Endothelial cell of umbilical vein (primary cell): ENCODE measurements at regions not wholly inside any gene's neighbourhood (a gene's known extent, or its start where the extent isn't known, plus 50 kb on each side); places are given as distances from the start of the nearest gene placed in this dataset.

ENCODE experiments used
- BruUV-seq: library from RNA; stranded (reverse); fragments of 400-500 nt; replicated peaks from 2 replicates; lab custom pipeline; 2021; lab: Mats Ljungman, UMichigan
- CTCF ChIA-PET: fragments of 300-600, 350-600 bp; sonication (Branson Sonifier 250); formaldehyde crosslinking; loops from one replicate; lab custom pipeline; 2021; ENCODE audit warnings: antibody characterized with exemption, inconsistent platforms; lab: Charles Lee
- POLR2A ChIA-PET: fragments of 300-600, 350-600 bp; sonication (Branson Sonifier 250); formaldehyde crosslinking; loops from one replicate; lab custom pipeline; 2021; ENCODE audit warnings: antibody characterized with exemption, inconsistent platforms; lab: Charles Lee
- DNase-seq: peaks from one replicate; pipeline ENCODE4 v3.0.0-alpha.2; 2011; ENCODE audit warnings: low read depth, low spot score
- FAIRE-seq: peaks from 2 replicates; lab custom pipeline; 2011; peaks lifted over from hg19 to GRCh38; lab: Jason Lieb, UNC
- H2AFZ ChIP-seq: 2 replicates; pipeline ENCODE4 v1.6.0; 2012; ENCODE audit warnings: low read depth, low read length, control low read depth, inconsistent platforms
- H3K27ac ChIP-seq: 2 replicates; pipeline ENCODE4 v1.5.1; 2011; ENCODE audit warnings: low read depth, mild to moderate bottlenecking, control low read depth, low read length, moderate library complexity; ENCODE audit not compliant: insufficient read depth
- H3K27me3 ChIP-seq, 2 experiments: 2 replicates each; pipeline versions ENCODE4 v1.6.0 to v1.6.1; 2011; ENCODE audit warnings: low read length in 2 of 2, mixed read lengths in 1 of 2; ENCODE audit not compliant: control insufficient read depth in 2 of 2, insufficient read depth in 2 of 2
- H3K36me3 ChIP-seq, 2 experiments: 2 replicates in 1 of 2; 3 replicates in 1 of 2; pipeline ENCODE4 v1.5.1; 2011; ENCODE audit warnings: low read length in 2 of 2, mild to moderate bottlenecking in 1 of 2, moderate library complexity in 1 of 2; ENCODE audit not compliant: control insufficient read depth in 2 of 2, insufficient read depth in 2 of 2; ENCODE audit errors: extremely low read depth in 1 of 2
- H3K4me1 ChIP-seq: 3 replicates; pipeline ENCODE4 v1.5.1; 2011; ENCODE audit warnings: mild to moderate bottlenecking, low read length; ENCODE audit not compliant: control insufficient read depth, insufficient read depth; ENCODE audit errors: extremely low read depth
- H3K4me2 ChIP-seq: 2 replicates; pipeline ENCODE4 v1.6.1; 2011; ENCODE audit warnings: low read length, control low read depth, mixed read lengths; ENCODE audit not compliant: insufficient read depth
- H3K4me3 ChIP-seq, 3 experiments: fragments of 200-600 bp in 1 of 3; sonication (generic), shearing (Covaris generic) in 1 of 3; replicated peaks in 1 of 3; 2 replicates each; pipeline ENCODE4 v1.5.1; 2011 to 2016; ENCODE audit warnings: control low read depth in 3 of 3, low read length in 3 of 3, mild to moderate bottlenecking in 2 of 3, inconsistent platforms in 1 of 3, low read depth in 1 of 3, moderate library complexity in 1 of 3; ENCODE audit not compliant: insufficient read depth in 1 of 3
- H3K79me2 ChIP-seq: 2 replicates; pipeline ENCODE4 v1.6.0; 2012; ENCODE audit warnings: low read length, inconsistent platforms; ENCODE audit not compliant: control insufficient read depth, insufficient read depth
- H3K9ac ChIP-seq: replicated peaks from 2 replicates; pipeline ENCODE3; 2011; ENCODE audit warnings: low read length, control low read depth; ENCODE audit not compliant: insufficient read depth; ENCODE audit errors: extremely low read depth
- H3K9me1 ChIP-seq: replicated peaks from 3 replicates; pipeline ENCODE4 v1.6.0; 2011; ENCODE audit warnings: mild to moderate bottlenecking, low read length; ENCODE audit not compliant: control insufficient read depth, insufficient read depth; ENCODE audit errors: extremely low read depth
- H3K9me3 ChIP-seq: replicated peaks from 2 replicates; pipeline ENCODE4 v1.5.1; 2012; ENCODE audit warnings: low read length, inconsistent platforms; ENCODE audit not compliant: control insufficient read depth, insufficient read depth
- H4K20me1 ChIP-seq: replicated peaks from 2 replicates; pipeline ENCODE3; 2011; ENCODE audit warnings: mild to moderate bottlenecking, low read length; ENCODE audit not compliant: control insufficient read depth, insufficient read depth; ENCODE audit errors: extremely low read depth
- EZH2 ChIP-seq: IDR thresholded peaks from 2 replicates; pipeline ENCODE4 v1.6.1; 2012; ENCODE audit warnings: borderline replicate concordance, low read depth, mild to moderate bottlenecking, moderate library complexity, low read length, inconsistent platforms; ENCODE audit not compliant: severe bottlenecking
- FOS ChIP-seq: IDR thresholded peaks from 2 replicates; pipeline ENCODE4 v1.6.1; 2011; ENCODE audit warnings: mild to moderate bottlenecking, low read length, moderate library complexity, borderline replicate concordance; ENCODE audit not compliant: insufficient read depth
- GATA2 ChIP-seq: IDR thresholded peaks from 2 replicates; pipeline ENCODE4 v1.7.0; 2011; ENCODE audit warnings: low read depth, mild to moderate bottlenecking, moderate library complexity, mixed read lengths, low read length; ENCODE audit not compliant: insufficient read length, insufficient read depth
- JUN ChIP-seq: IDR thresholded peaks from 2 replicates; pipeline ENCODE4 v1.6.1; 2011; ENCODE audit warnings: borderline replicate concordance, low read depth; ENCODE audit not compliant: insufficient read length, insufficient read depth
- MAX ChIP-seq: IDR thresholded peaks from 2 replicates; pipeline ENCODE4 v1.6.1; 2011; ENCODE audit not compliant: insufficient read depth, insufficient read length
- MYC ChIP-seq: IDR thresholded peaks from one replicate; pipeline ENCODE4 v1.6.1; 2011; ENCODE audit warnings: mild to moderate bottlenecking, low read depth, low read length
- POLR2A ChIP-seq: IDR thresholded peaks from 2 replicates; pipeline ENCODE4 v1.6.1; 2012; ENCODE audit warnings: low read depth, mild to moderate bottlenecking, control low read depth, low read length
- POLR2AphosphoS5 ChIP-seq: IDR thresholded peaks from 2 replicates; pipeline ENCODE4 v1.6.1; 2012; ENCODE audit warnings: low read depth, mild to moderate bottlenecking, control low read depth, low read length, moderate library complexity; ENCODE audit not compliant: insufficient read depth
- dilution Hi-C: fragments of 300-500 bp; cut with MboI; formaldehyde crosslinking; loops from one replicate; pipeline ENCODE4 v1.15.0; 2019; ENCODE audit warnings: low sequenced_read_pairs; ENCODE audit not compliant: extremely low pct_ligation_motif_present
- intact Hi-C: fragments of 100-400 bp; cut with micrococcal nuclease; formaldehyde crosslinking; loops from one replicate; pipeline ENCODE4 v1.10.0; 2022
- TF ChIP-seq, protein P1 (sequence below), 2 donors: IDR thresholded peaks; 1 replicate in 1 of 2; 2 replicates in 1 of 2; pipeline ENCODE4 v1.5.1; 2011; ENCODE audit warnings: low read length in 2 of 2, mild to moderate bottlenecking in 2 of 2, moderate library complexity in 2 of 2, control low read depth in 1 of 2, inconsistent platforms in 1 of 2, low read depth in 1 of 2; ENCODE audit not compliant: insufficient read depth in 1 of 2; ENCODE audit errors: extremely low read depth in 1 of 2

DNA sequence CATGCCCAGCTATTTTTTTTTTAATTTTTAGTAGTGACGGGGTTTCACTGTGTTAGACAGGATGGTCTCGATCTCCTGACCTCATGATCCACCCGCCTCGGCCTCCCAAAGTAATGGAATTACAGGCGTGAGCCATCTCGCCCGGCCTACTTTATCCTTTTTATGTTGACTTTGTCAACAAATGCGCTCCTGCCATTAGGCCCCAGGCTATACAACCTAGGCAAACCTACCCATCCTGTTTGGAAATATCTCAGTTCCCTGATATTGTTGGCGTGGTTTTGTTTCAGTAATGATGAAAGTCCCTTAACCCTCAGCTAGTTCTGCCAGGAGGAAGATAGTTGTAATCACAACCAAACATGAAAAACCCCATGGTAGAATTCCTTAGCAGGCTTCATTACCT, 249.4 kb upstream of the SOX11 start:
- TF ChIP-seq POLR2A (no peak), MYC (no peak), MAX (no peak), GATA2 (no peak), FOS (no peak), EZH2 (no peak), JUN (no peak), POLR2AphosphoS5 (no peak)
- TF ChIP-seq, protein P1, sequence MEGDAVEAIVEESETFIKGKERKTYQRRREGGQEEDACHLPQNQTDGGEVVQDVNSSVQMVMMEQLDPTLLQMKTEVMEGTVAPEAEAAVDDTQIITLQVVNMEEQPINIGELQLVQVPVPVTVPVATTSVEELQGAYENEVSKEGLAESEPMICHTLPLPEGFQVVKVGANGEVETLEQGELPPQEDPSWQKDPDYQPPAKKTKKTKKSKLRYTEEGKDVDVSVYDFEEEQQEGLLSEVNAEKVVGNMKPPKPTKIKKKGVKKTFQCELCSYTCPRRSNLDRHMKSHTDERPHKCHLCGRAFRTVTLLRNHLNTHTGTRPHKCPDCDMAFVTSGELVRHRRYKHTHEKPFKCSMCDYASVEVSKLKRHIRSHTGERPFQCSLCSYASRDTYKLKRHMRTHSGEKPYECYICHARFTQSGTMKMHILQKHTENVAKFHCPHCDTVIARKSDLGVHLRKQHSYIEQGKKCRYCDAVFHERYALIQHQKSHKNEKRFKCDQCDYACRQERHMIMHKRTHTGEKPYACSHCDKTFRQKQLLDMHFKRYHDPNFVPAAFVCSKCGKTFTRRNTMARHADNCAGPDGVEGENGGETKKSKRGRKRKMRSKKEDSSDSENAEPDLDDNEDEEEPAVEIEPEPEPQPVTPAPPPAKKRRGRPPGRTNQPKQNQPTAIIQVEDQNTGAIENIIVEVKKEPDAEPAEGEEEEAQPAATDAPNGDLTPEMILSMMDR (IDR thresholded peaks at IDR 0.05; ENCODE audit: extremely low read depth in 1 of 2, insufficient read depth in 1 of 2, low read depth in 1 of 2, low read length in 2 of 2): no peak

More for the DNA sequence above, 249.4 kb upstream of the SOX11 start:
- Histone ChIP-seq H3K4me2 (no peak overlapping the region), H3K9ac (no peak overlapping the region), H3K4me1 (no peaks in the 10 kb centered on the region), H3K36me3 (no peaks in the 10 kb centered on the region), H3K9me1 (no peaks in the 10 kb centered on the region), H3K27ac (no peak overlapping the region), H3K9me3 (peaks cover 4% of the 10 kb centered on the region), H3K4me3 (no peak overlapping the region), H4K20me1 (no peaks in the 10 kb centered on the region), H3K79me2 (no peaks in the 10 kb centered on the region), H2AFZ (no peak overlapping the region), H3K27me3 (no peaks in the 10 kb centered on the region)
- ChIA-PET CTCF (no interaction called here), POLR2A (no interaction called here)
- dilution Hi-C loops (no loop called here), intact Hi-C loops (no loop called here)
- DNase-seq (no peak), FAIRE-seq (no peak)
- BruUV-seq: no TSS peak
